ENCODE measurements at regions not wholly inside any gene's neighbourhood (a gene's known extent, or its start where the extent isn't known, plus 50 kb on each side); places are given as distances from the start of the nearest gene placed in this dataset.

- no peak for DNase-seq (ENCODE audit: low read depth)
- no peak overlapping the region for H3K4me3 ChIP-seq (ENCODE audit: low read length)
- TF ChIP-seq, protein P1, sequence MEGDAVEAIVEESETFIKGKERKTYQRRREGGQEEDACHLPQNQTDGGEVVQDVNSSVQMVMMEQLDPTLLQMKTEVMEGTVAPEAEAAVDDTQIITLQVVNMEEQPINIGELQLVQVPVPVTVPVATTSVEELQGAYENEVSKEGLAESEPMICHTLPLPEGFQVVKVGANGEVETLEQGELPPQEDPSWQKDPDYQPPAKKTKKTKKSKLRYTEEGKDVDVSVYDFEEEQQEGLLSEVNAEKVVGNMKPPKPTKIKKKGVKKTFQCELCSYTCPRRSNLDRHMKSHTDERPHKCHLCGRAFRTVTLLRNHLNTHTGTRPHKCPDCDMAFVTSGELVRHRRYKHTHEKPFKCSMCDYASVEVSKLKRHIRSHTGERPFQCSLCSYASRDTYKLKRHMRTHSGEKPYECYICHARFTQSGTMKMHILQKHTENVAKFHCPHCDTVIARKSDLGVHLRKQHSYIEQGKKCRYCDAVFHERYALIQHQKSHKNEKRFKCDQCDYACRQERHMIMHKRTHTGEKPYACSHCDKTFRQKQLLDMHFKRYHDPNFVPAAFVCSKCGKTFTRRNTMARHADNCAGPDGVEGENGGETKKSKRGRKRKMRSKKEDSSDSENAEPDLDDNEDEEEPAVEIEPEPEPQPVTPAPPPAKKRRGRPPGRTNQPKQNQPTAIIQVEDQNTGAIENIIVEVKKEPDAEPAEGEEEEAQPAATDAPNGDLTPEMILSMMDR (IDR thresholded peaks at IDR 0.05; ENCODE audit: insufficient read depth, low read depth, low read length, missing control alignments) = no peak
Observed at GRCh38 chr14:100438271-100438670, 115.1 kb downstream of the SLC25A47 start.

DNA sequence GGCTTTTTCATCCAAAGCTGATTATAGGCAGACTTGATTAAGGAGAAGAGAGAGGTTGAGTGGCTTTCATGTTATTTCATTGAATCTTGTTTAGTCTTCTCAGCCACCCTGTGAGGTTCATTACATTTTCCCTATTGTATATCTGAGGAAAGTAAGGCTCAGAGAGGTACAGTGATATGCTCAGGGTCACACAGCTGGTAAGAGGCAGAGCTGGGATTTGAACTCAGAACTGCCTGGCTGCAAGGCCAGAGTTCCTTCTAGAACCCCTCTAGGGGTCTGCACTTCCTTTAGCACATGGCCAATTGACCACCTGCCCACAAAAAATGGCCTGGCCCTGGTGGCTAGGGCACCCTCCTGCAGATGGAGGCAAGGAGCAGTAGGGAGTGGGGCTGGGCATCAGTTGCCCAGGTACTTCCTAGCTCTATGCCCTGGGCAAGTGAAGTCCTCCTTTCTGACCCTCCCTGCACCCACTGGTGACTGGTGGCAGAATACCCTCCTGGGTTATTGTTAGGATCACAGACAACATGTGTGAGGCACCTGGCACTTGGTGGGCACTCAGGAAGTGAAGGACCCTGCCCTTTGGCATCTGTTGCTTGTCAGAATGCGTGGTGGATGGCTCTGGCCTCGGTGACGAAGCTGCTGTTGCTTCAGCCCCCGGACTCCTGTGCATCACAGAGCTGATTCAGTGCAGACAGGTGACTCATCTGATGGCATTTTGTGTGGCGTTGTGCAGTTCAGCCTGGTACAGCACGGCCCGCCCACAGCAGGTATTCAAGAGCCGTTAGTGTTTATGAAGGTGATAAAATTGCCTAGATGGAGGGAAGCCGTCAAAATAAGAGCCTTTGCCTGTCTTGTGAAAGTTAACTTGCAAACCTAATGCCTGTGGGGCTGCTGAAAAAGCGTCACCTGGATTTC lies 115.8 kb downstream of the SLC25A47 start:
- H3K4me3 ChIP-seq (ENCODE audit: low read length) = no peak overlapping the region
- DNase-seq (ENCODE audit: low read depth) = peak; percentile 98
- TF ChIP-seq, protein P1 (IDR thresholded peaks at IDR 0.05; ENCODE audit: insufficient read depth, low read depth, low read length, missing control alignments) = no peak

DNA sequence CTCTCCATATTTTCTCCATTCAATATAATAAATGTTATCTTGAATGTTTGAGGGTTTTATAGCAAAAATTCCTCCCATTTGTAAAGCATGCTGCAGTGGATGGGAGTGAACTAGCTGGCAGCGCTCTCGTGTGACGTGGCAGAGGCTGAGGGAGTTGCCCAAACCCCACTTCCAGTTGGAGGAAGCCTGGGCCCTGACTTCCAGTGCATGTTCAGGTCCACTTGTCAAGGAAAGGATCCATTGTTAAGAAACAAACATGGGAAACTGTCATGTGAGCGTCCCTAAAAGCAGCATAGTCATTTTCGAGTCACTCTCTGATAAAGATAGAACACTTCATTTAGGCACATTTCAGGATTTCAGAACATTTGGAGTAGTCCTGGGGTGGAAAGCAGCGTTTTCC lies 116.6 kb downstream of the SLC25A47 start:
- peak; percentile 26 for DNase-seq (ENCODE audit: low read depth)
- H3K4me3 ChIP-seq (ENCODE audit: low read length) = no peak overlapping the region
- TF ChIP-seq, protein P1 (IDR thresholded peaks at IDR 0.05; ENCODE audit: insufficient read depth, low read depth, low read length, missing control alignments) = no peak

DNA sequence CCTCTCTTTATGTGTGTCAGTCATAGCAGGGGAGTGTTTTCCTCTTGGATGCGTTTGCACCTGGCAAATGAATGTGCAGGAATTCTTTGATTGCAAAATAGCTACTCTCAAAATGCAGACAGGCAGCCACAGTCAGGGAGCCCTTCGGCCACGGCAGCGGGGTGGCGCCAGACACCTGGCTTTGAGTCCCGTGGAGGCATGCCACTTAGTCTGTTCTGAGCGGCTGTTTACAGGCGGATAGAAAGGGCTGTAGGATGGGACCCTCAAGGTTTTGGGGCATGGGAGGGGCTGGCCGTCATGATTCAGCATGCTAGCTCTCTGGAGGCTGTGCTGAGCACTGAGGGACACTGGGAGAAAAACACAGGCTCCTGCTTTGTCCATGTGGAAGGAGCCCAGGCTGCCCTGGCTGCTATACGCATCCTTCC lies 117.1 kb downstream of the SLC25A47 start:
- TF ChIP-seq, protein P1 (IDR thresholded peaks at IDR 0.05; ENCODE audit: insufficient read depth, low read depth, low read length, missing control alignments) = peak; percentile 93
- H3K4me3 ChIP-seq (ENCODE audit: low read length) = no peak overlapping the region
- peak; percentile 92 for DNase-seq (ENCODE audit: low read depth)

- DNase-seq (ENCODE audit: low read depth) = no peak
- TF ChIP-seq, protein P1 (IDR thresholded peaks at IDR 0.05; ENCODE audit: insufficient read depth, low read depth, low read length, missing control alignments) = no peak
- no peak overlapping the region for H3K4me3 ChIP-seq (ENCODE audit: low read length)
Observed at GRCh38 chr14:100440758-100441203, 117.6 kb downstream of the SLC25A47 start.

DNA sequence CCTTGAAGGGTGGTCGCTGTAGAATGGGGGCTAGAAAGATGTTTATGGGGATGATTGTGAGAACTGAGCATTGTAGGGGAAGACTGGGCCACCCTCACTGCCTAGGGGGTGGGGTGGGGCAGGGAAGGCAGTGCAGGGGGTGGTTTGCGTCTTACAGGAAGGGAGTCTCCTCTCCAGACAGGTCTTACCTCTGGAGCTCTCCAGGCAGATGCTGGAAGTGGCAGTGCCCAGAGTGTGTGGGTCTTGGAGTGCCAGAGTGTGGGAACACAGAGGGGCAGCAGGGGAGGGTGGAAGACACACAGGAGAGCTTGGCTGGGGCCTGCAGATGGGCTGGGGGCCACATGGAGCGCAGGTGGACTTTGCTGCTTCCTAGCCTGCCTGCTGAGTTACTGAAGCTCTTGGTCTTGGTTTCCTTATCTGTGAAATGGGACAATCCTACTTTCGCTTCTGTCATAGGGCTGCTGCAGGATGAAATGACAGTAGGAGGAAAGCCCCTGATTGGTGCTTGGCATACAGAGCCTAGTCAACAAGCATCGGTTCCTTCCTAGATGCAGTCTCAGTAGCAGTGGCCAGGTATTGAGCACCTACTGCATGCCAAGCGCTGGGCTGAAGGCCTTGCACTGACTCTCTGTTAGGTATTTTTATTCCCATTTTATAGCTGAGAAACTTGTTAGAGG lies 118.3 kb downstream of the SLC25A47 start:
- TF ChIP-seq, protein P1 (IDR thresholded peaks at IDR 0.05; ENCODE audit: insufficient read depth, low read depth, low read length, missing control alignments) = no peak
- H3K4me3 ChIP-seq (ENCODE audit: low read length) = no peak overlapping the region
- no peak for DNase-seq (ENCODE audit: low read depth)

Measured in epithelial cell of esophagus (primary cell).